Transverse colon (tissue), 4 donors: ENCODE measurements at regions not wholly inside any gene's neighbourhood (a gene's known extent, or its start where the extent isn't known, plus 50 kb on each side); places are given as distances from the start of the nearest gene placed in this dataset.

Experiments used
- DNase-seq: peaks from one replicate; pipeline ENCODE4 v3.0.0-alpha.2; 2019
- H3K27ac ChIP-seq, 4 donors: fragments of 200-600 bp; sonication (generic); 2 replicates each; pipeline ENCODE4 v1.5.1; 2016 to 2018; ENCODE audit warnings: inconsistent platforms in 4 of 4
- H3K27me3 ChIP-seq: fragments of 200-600 bp; sonication (generic); 2 replicates; pipeline ENCODE4 v1.5.1; 2017; ENCODE audit warnings: inconsistent platforms
- H3K36me3 ChIP-seq, 4 donors: fragments of 200-600 bp; sonication (generic); 2 replicates each; pipeline ENCODE4 v1.5.1; 2017 to 2019; ENCODE audit warnings: inconsistent platforms in 4 of 4
- H3K4me1 ChIP-seq, 4 donors: fragments of 200-600 bp; sonication (generic); 2 replicates each; pipeline ENCODE4 v1.5.1; 2017 to 2020; ENCODE audit warnings: inconsistent platforms in 4 of 4
- H3K4me3 ChIP-seq, 4 donors: fragments of 200-600 bp; sonication (generic); 1 replicate in 1 of 4; 2 replicates in 3 of 4; pipeline versions ENCODE4 v1.5.1 to v1.6.1; 2017 to 2019; ENCODE audit warnings: inconsistent platforms in 4 of 4
- H3K9me3 ChIP-seq, 2 donors: fragments of 200-600 bp; sonication (generic); 2 replicates each; pipeline ENCODE4 v1.5.1; 2017 to 2019; ENCODE audit warnings: inconsistent platforms in 2 of 2
- CTCF ChIP-seq, 5 experiments: fragments of 200-600 bp in 3 of 5; fragments of 450-650 bp in 2 of 5; sonication (generic) in 3 of 5; IDR thresholded peaks; 1 replicate in 2 of 5; 2 replicates in 3 of 5; pipeline ENCODE4 v1.5.1; 2016 to 2017; ENCODE audit warnings: antibody characterized with exemption in 5 of 5, inconsistent platforms in 3 of 5, mild to moderate bottlenecking in 2 of 5, moderate library complexity in 1 of 5
- EP300 ChIP-seq: sonication (generic); formaldehyde crosslinking; IDR thresholded peaks from one replicate; pipeline ENCODE4 v1.6.1; 2017; ENCODE audit warnings: antibody characterized with exemption, low read depth
- POLR2A ChIP-seq: fragments of 450-650 bp; IDR thresholded peaks from one replicate; pipeline ENCODE4 v1.6.1; 2016; ENCODE audit warnings: antibody characterized with exemption, mild to moderate bottlenecking, moderate library complexity
- POLR2AphosphoS5 ChIP-seq, 3 donors: sonication (generic); formaldehyde crosslinking; IDR thresholded peaks; one replicate each; pipeline ENCODE4 v1.6.1; 2016; ENCODE audit warnings: antibody characterized with exemption in 3 of 3
- WGBS, 2 donors: methylation state at CpG; one replicate each; pipeline ENCODE4 v1.1.5; 2018; ENCODE audit warnings: low coverage in 1 of 2; 5-methylcytosine and 5-hydroxymethylcytosine counted together
- in situ Hi-C, 4 donors: fragments of 200-750 bp; cut with MboI; loops; one replicate each; pipeline versions ENCODE4 v1.15.0 to v1.15.1; 2017; ENCODE audit warnings: low sequenced_read_pairs in 3 of 4, low pct_ligation_motif_present in 1 of 4, low pct_unique_long_range_greater_than_20kb in 1 of 4
- intact Hi-C: fragments of 100-400 bp; cut with DNase I; formaldehyde crosslinking; loops from one replicate; pipeline ENCODE4 v1.15.1; 2023; ENCODE audit warnings: low total_unique reads

GRCh38 chr11:119473901-119474681 lies 51.1 kb upstream of the THY1 start:
- Histone ChIP-seq H3K9me3 (no peaks in the 10 kb centered on the region), H3K27me3 (no peaks in the 10 kb centered on the region), H3K27ac (no peak overlapping the region), H3K4me1 (peaks cover 0 to 3% (median 0%) of the 10 kb centered on the region in 4 donors), H3K36me3 (no peaks in the 10 kb centered on the region), H3K4me3 (no peak overlapping the region)
- no peak for DNase-seq
- WGBS, 2 donors = 88 to 90% methylated on average over 3 to 12 of the region's 12 CpGs
- in situ Hi-C loops (loop anchor here in 3 of 4 donors (5.0 to 10.0 kb wide), 2 partner anchors 117 to 119 kb away; no protein-coding TSS in a partner anchor), intact Hi-C loops (loop anchor here (5.0 kb wide), 1 partner anchor 117 kb away; no protein-coding TSS in a partner anchor)
- TF ChIP-seq POLR2AphosphoS5 (IDR thresholded peaks at IDR 0.05) (no peak), CTCF (IDR thresholded peaks at IDR 0.05) (no peak), POLR2A (no peak), EP300 (no peak)

- intact Hi-C loops = loop anchor here (5.0 kb wide), 1 partner anchor 116 kb away; no protein-coding TSS in a partner anchor
- H3K36me3 ChIP-seq = no peaks in the 10 kb centered on the region
- TF ChIP-seq POLR2A (no peak), CTCF (IDR thresholded peaks at IDR 0.05) (no peak), EP300 (no peak), POLR2AphosphoS5 (IDR thresholded peaks at IDR 0.05) (no peak)
- no peaks in the 10 kb centered on the region for H3K27me3 ChIP-seq
- in situ Hi-C loops = loop anchor here in 3 of 4 donors (5.0 to 10.0 kb wide), 2 partner anchors 116 to 118 kb away; no protein-coding TSS in a partner anchor
- H3K4me3 ChIP-seq = no peak overlapping the region
- H3K9me3 ChIP-seq = no peaks in the 10 kb centered on the region
- H3K4me1 ChIP-seq = peaks cover 0 to 3% (median 0%) of the 10 kb centered on the region in 4 donors
- DNase-seq = no peak
- WGBS, 2 donors = 85 to 100% methylated on average over 1 to 9 of the region's 9 CpGs
- H3K27ac ChIP-seq = no peak overlapping the region
These were observed 50.3 kb upstream of the THY1 start for GRCh38 chr11:119473226-119473625.

GRCh38 chr11:119472856-119473222 lies 49.9 kb upstream of the THY1 start:
- no peak overlapping the region for H3K27ac ChIP-seq
- no peak overlapping the region for H3K4me3 ChIP-seq
- in situ Hi-C loops = loop anchor here in 3 of 4 donors (5.0 to 10.0 kb wide), 2 partner anchors 116 to 118 kb away; no protein-coding TSS in a partner anchor
- H3K36me3 ChIP-seq = no peaks in the 10 kb centered on the region
- intact Hi-C loops = loop anchor here (5.0 kb wide), 1 partner anchor 116 kb away; no protein-coding TSS in a partner anchor
- H3K27me3 ChIP-seq = peaks cover under 1% of the 10 kb centered on the region
- 88 to 92% methylated on average over 7 to 14 of the region's 14 CpGs for WGBS, 2 donors
- H3K9me3 ChIP-seq = no peaks in the 10 kb centered on the region
- DNase-seq = no peak
- TF ChIP-seq POLR2AphosphoS5 (IDR thresholded peaks at IDR 0.05) = no peak
- TF ChIP-seq EP300 = no peak
- no peak for TF ChIP-seq CTCF (IDR thresholded peaks at IDR 0.05)
- no peak for TF ChIP-seq POLR2A
- peaks cover 0 to 3% (median 0%) of the 10 kb centered on the region in 4 donors for H3K4me1 ChIP-seq
